RWPE2 (cell line): ENCODE measurements at regions not wholly inside any gene's neighbourhood (a gene's known extent, or its start where the extent isn't known, plus 50 kb on each side); places are given as distances from the start of the nearest gene placed in this dataset.
"Not testable (repeated sequence)": the region's sequence is repeated elsewhere in the genome, so short reads cannot be mapped to it uniquely, and the experiment has no call there.

ENCODE experiments used
- ATAC-seq: fragments of 200-7000 bp; cut with Tn5 transposase; 3 replicates; pipeline ENCODE4 v1.9.1; 2021; ENCODE audit warnings: low read depth
- DNase-seq: peaks from one replicate; pipeline ENCODE4 v3.0.0-alpha.2; 2020; ENCODE audit warnings: low spot score
- H3K27ac ChIP-seq: fragments of 450-650 bp; 2 replicates; pipeline ENCODE4 v1.5.1; 2017; ENCODE audit warnings: mild to moderate bottlenecking; ENCODE audit not compliant: poor library complexity, severe bottlenecking
- H3K27me3 ChIP-seq: fragments of 250-450 bp; sonication (Bioruptor Pico); 2 replicates; pipeline ENCODE4 v1.5.1; 2021; ENCODE audit warnings: mild to moderate bottlenecking, moderate library complexity; ENCODE audit not compliant: insufficient read depth, poor library complexity, severe bottlenecking
- H3K36me3 ChIP-seq: fragments of 250-450 bp; sonication (Bioruptor Pico); 2 replicates; pipeline ENCODE4 v1.5.1; 2020; ENCODE audit warnings: low read depth, mild to moderate bottlenecking, moderate library complexity
- H3K4me1 ChIP-seq: fragments of 250-450 bp; sonication (Bioruptor Pico); 2 replicates; pipeline ENCODE4 v1.5.1; 2021; ENCODE audit warnings: mild to moderate bottlenecking, moderate library complexity; ENCODE audit not compliant: insufficient read depth, poor library complexity, severe bottlenecking
- H3K4me3 ChIP-seq: fragments of 250-450 bp; sonication (Bioruptor Pico); 2 replicates; pipeline ENCODE4 v1.5.1; 2021; ENCODE audit warnings: mild to moderate bottlenecking, moderate library complexity; ENCODE audit not compliant: severe bottlenecking
- H3K9me3 ChIP-seq: fragments of 250-450 bp; sonication (Bioruptor Pico); 2 replicates; pipeline ENCODE4 v1.5.1; 2021; ENCODE audit warnings: mild to moderate bottlenecking, moderate library complexity; ENCODE audit not compliant: severe bottlenecking
- TF ChIP-seq, protein P1 (sequence below): fragments of 450-650 bp; IDR thresholded peaks from one replicate; pipeline ENCODE4 v1.5.1; 2017; ENCODE audit warnings: mild to moderate bottlenecking, moderate library complexity; ENCODE audit not compliant: poor library complexity, severe bottlenecking

DNA sequence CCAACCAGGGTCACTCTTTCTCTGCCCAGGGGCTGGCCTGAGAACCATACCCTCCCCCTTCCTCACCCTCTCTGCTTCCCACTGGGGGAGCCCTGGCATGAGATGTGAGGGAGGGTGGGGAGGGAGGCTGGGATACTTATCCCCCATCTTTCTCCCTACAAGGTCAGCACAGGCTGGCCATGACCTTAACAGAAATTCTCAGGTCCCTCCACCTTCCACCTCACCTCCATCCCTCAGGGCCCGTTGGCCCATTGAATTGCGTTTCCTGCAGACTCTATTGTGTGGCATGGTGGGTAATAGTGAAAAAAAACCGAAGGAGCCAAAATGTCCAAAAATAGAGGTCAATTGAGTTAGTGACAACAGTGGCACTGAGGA is 159.5 kb downstream of the OR4M2 start:
- Histone ChIP-seq H3K4me1 (peaks cover 13% of the 10 kb centered on the region), H3K36me3 (no peaks in the 10 kb centered on the region), H3K9me3 (no peaks in the 10 kb centered on the region), H3K27ac (peak overlapping the region; percentile 58), H3K4me3 (no peak overlapping the region), H3K27me3 (no peaks in the 10 kb centered on the region)
- TF ChIP-seq, protein P1, sequence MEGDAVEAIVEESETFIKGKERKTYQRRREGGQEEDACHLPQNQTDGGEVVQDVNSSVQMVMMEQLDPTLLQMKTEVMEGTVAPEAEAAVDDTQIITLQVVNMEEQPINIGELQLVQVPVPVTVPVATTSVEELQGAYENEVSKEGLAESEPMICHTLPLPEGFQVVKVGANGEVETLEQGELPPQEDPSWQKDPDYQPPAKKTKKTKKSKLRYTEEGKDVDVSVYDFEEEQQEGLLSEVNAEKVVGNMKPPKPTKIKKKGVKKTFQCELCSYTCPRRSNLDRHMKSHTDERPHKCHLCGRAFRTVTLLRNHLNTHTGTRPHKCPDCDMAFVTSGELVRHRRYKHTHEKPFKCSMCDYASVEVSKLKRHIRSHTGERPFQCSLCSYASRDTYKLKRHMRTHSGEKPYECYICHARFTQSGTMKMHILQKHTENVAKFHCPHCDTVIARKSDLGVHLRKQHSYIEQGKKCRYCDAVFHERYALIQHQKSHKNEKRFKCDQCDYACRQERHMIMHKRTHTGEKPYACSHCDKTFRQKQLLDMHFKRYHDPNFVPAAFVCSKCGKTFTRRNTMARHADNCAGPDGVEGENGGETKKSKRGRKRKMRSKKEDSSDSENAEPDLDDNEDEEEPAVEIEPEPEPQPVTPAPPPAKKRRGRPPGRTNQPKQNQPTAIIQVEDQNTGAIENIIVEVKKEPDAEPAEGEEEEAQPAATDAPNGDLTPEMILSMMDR: no peak
- DNase-seq (no peak), ATAC-seq (no peak)

- H3K9me3 ChIP-seq: no peaks in the 10 kb centered on the region
- no peak overlapping the region for H3K4me3 ChIP-seq
- peaks cover 13% of the 10 kb centered on the region for H3K4me1 ChIP-seq
- no peak for ATAC-seq
- H3K36me3 ChIP-seq: no peaks in the 10 kb centered on the region
- no peaks in the 10 kb centered on the region for H3K27me3 ChIP-seq
- DNase-seq: no peak
- TF ChIP-seq, protein P1: no peak
- H3K27ac ChIP-seq: no peak overlapping the region
These were observed 160.1 kb downstream of the OR4M2 start for GRCh38 chr15:22240403-22240802.

DNA sequence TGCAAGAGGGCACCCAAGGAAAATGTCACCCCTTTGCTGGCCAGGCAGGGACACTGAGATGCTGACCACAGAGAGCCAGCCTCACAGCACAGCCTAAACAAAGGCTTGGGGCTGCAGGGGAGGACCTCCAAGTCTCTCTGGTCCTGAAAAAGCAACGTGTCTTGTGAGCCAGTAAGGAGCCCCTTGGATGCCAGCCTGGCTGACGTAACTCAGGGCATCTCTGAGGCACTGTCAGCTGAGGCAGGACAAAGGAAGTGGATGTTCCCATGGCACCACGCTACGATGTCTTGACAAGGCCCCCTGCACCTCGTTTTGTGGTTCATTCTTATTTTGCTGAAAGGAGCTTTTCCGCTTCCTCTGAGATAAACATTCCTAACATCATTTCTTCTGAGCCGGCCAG is 160.7 kb downstream of the OR4M2 start:
- TF ChIP-seq, protein P1: no peak
- Histone ChIP-seq H3K9me3 (no peaks in the 10 kb centered on the region), H3K4me1 (peaks cover 13% of the 10 kb centered on the region), H3K27me3 (no peaks in the 10 kb centered on the region), H3K4me3 (no peak overlapping the region), H3K27ac (no peak overlapping the region), H3K36me3 (no peaks in the 10 kb centered on the region)
- ATAC-seq (no peak), DNase-seq (no peak)

DNA sequence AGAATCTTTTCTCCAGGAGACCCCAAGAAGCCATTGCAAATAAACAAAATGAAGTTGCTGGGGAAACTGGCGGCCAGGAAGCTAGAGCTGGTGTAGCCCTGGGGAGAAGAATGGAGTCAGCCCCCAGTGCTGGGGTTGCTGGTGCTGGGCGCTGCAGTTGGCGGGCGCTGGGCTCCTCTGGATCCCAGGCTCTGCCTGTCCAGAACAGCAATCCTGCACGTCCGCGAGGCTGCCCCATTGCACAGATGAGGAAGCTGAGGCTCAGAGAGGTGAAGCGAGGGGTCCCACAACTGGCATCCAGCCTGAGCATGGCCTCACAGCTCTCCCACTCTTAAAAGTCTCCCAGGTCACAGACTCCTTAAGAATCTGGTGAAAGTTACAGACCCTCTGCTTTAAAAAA is 161.1 kb downstream of the OR4M2 start:
- Histone ChIP-seq H3K36me3 (no peaks in the 10 kb centered on the region), H3K4me1 (peaks cover 13% of the 10 kb centered on the region), H3K27ac (no peak overlapping the region), H3K9me3 (peaks cover 4% of the 10 kb centered on the region), H3K27me3 (no peaks in the 10 kb centered on the region), H3K4me3 (no peak overlapping the region)
- TF ChIP-seq, protein P1: no peak
- DNase-seq: no peak
- ATAC-seq: no peak

- H3K4me1 ChIP-seq: peaks cover 13% of the 10 kb centered on the region
- not testable (repeated sequence) for DNase-seq, H3K27ac ChIP-seq, ATAC-seq, H3K36me3 ChIP-seq, H3K4me3 ChIP-seq, H3K9me3 ChIP-seq, H3K27me3 ChIP-seq
These were observed 162.0 kb downstream of the OR4M2 start for GRCh38 chr15:22242311-22242710.
